ENCODE measurements at regions not wholly inside any gene's neighbourhood (a gene's known extent, or its start where the extent isn't known, plus 50 kb on each side); places are given as distances from the start of the nearest gene placed in this dataset.
"Not testable (repeated sequence)": the region's sequence is repeated elsewhere in the genome, so short reads cannot be mapped to it uniquely, and the experiment has no call there.

GRCh38 chr2:87514515-87514914 is 233.4 kb upstream of the PLGLB2 start:
- DNase-seq (ENCODE audit: low read depth in 2 of 2): not testable (repeated sequence)

GRCh38 chr2:87515226-87515625 is 232.7 kb upstream of the PLGLB2 start:
- DNase-seq (ENCODE audit: low read depth in 2 of 2): not testable (repeated sequence)

GRCh38 chr2:87515875-87516274 is 232.0 kb upstream of the PLGLB2 start:
- DNase-seq (ENCODE audit: low read depth in 2 of 2): not testable (repeated sequence)

GRCh38 chr2:87516369-87516967 is 231.4 kb upstream of the PLGLB2 start:
- DNase-seq (ENCODE audit: low read depth in 2 of 2): not testable (repeated sequence)

- DNase-seq (ENCODE audit: low read depth in 2 of 2): not testable (repeated sequence)
Observed at GRCh38 chr2:87517438-87517837, 230.4 kb upstream of the PLGLB2 start.

GRCh38 chr2:87518066-87518465 is 229.8 kb upstream of the PLGLB2 start:
- not testable (repeated sequence) for DNase-seq (ENCODE audit: low read depth in 2 of 2)

GRCh38 chr2:87518547-87518946 is 229.3 kb upstream of the PLGLB2 start:
- DNase-seq (ENCODE audit: low read depth in 2 of 2): not testable (repeated sequence)

GRCh38 chr2:87519158-87520011 is 228.5 kb upstream of the PLGLB2 start:
- DNase-seq (ENCODE audit: low read depth in 2 of 2): not testable (repeated sequence)

- DNase-seq (ENCODE audit: low read depth in 2 of 2): peak in 1 of 2 donors; percentile 48
Observed at GRCh38 chr2:87521057-87521456, 226.8 kb upstream of the PLGLB2 start.

GRCh38 chr2:87521489-87521888 is 226.4 kb upstream of the PLGLB2 start:
- DNase-seq (ENCODE audit: low read depth in 2 of 2): not testable (repeated sequence)

- not testable (repeated sequence) for DNase-seq (ENCODE audit: low read depth in 2 of 2)
Observed at GRCh38 chr2:87524619-87525188, 223.2 kb upstream of the PLGLB2 start.

GRCh38 chr2:87525497-87525991 is 222.3 kb upstream of the PLGLB2 start:
- DNase-seq (ENCODE audit: low read depth in 2 of 2): not testable (repeated sequence)

GRCh38 chr2:87526258-87526657 is 221.6 kb upstream of the PLGLB2 start:
- not testable (repeated sequence) for DNase-seq (ENCODE audit: low read depth in 2 of 2)

- not testable (repeated sequence) for DNase-seq (ENCODE audit: low read depth in 2 of 2)
Observed at GRCh38 chr2:87531968-87532715, 215.7 kb upstream of the PLGLB2 start.

- DNase-seq (ENCODE audit: low read depth in 2 of 2): not testable (repeated sequence)
Observed at GRCh38 chr2:87533390-87534272, 214.3 kb upstream of the PLGLB2 start.

GRCh38 chr2:87534273-87534889 is 213.5 kb upstream of the PLGLB2 start:
- not testable (repeated sequence) for DNase-seq (ENCODE audit: low read depth in 2 of 2)

GRCh38 chr2:87536427-87536826 is 211.5 kb upstream of the PLGLB2 start:
- not testable (repeated sequence) for DNase-seq (ENCODE audit: low read depth in 2 of 2)

- not testable (repeated sequence) for DNase-seq (ENCODE audit: low read depth in 2 of 2)
Observed at GRCh38 chr2:87537251-87537671, 210.6 kb upstream of the PLGLB2 start.

GRCh38 chr2:87538268-87538667 is 209.6 kb upstream of the PLGLB2 start:
- not testable (repeated sequence) for DNase-seq (ENCODE audit: low read depth in 2 of 2)

All from stimulated activated CD8-positive, alpha-beta memory T cell treated with anti-CD3 and anti-CD28 coated beads, Interleukin-15, amount 100 ng/mL, for 48 hours (primary cell).